ENCODE measurements at regions not wholly inside any gene's neighbourhood (a gene's known extent, or its start where the extent isn't known, plus 50 kb on each side); places are given as distances from the start of the nearest gene placed in this dataset.
"Not testable (repeated sequence)": the region's sequence is repeated elsewhere in the genome, so short reads cannot be mapped to it uniquely, and the experiment has no call there.

- Mint-ChIP-seq H3K4me1 (ENCODE audit: low read depth) (no peaks in the 10 kb centered on the region), H3K27me3 (ENCODE audit: low read depth) (no peaks in the 10 kb centered on the region), H3K27ac (no peak overlapping the region), H3K4me3 (no peak overlapping the region), H3K9me3 (peaks cover 0 to 2% of the 10 kb centered on the region in 2 donors), H3K36me3 (ENCODE audit: insufficient read depth in 2 of 2) (no peaks in the 10 kb centered on the region)
- ATAC-seq (replicated peaks in 1 of 2): no peak
- DNase-seq: no peak
Measured at GRCh38 chr2:78749638-78750037, 275.9 kb upstream of the REG3G start.

GRCh38 chr2:78750219-78750618 is 275.3 kb upstream of the REG3G start:
- Mint-ChIP-seq H3K4me1 (ENCODE audit: low read depth) (no peaks in the 10 kb centered on the region), H3K36me3 (ENCODE audit: insufficient read depth in 2 of 2) (no peaks in the 10 kb centered on the region), H3K27ac (no peak overlapping the region), H3K9me3 (no peaks in the 10 kb centered on the region), H3K4me3 (no peak overlapping the region), H3K27me3 (ENCODE audit: low read depth) (no peaks in the 10 kb centered on the region)
- DNase-seq (no peak), ATAC-seq (replicated peaks in 1 of 2) (no peak)

- H3K4me1 Mint-ChIP-seq (ENCODE audit: low read depth): no peaks in the 10 kb centered on the region
- no peak for ATAC-seq (replicated peaks in 1 of 2)
- H3K36me3 Mint-ChIP-seq (ENCODE audit: insufficient read depth in 2 of 2): no peaks in the 10 kb centered on the region
- H3K4me3 Mint-ChIP-seq: no peak overlapping the region
- no peak overlapping the region for H3K27ac Mint-ChIP-seq
- DNase-seq: no peak
- H3K27me3 Mint-ChIP-seq (ENCODE audit: low read depth): no peaks in the 10 kb centered on the region
- peaks cover 4 to 8% of the 10 kb centered on the region in 2 donors for H3K9me3 Mint-ChIP-seq
Measured at GRCh38 chr2:78754930-78755329, 270.6 kb upstream of the REG3G start.

GRCh38 chr2:78757191-78757590 is 268.3 kb upstream of the REG3G start:
- H3K4me1 Mint-ChIP-seq (ENCODE audit: low read depth): no peaks in the 10 kb centered on the region
- no peak for DNase-seq
- peaks cover 11 to 12% of the 10 kb centered on the region in 2 donors for H3K36me3 Mint-ChIP-seq (ENCODE audit: insufficient read depth in 2 of 2)
- no peaks in the 10 kb centered on the region for H3K27me3 Mint-ChIP-seq (ENCODE audit: low read depth)
- ATAC-seq (replicated peaks in 1 of 2): no peak
- no peak overlapping the region for H3K4me3 Mint-ChIP-seq
- H3K27ac Mint-ChIP-seq: no peak overlapping the region
- peaks cover 25 to 27% of the 10 kb centered on the region in 2 donors for H3K9me3 Mint-ChIP-seq

- Mint-ChIP-seq H3K27me3 (ENCODE audit: low read depth) (no peaks in the 10 kb centered on the region), H3K9me3 (peaks cover 27 to 32% of the 10 kb centered on the region in 2 donors), H3K4me1 (ENCODE audit: low read depth) (no peaks in the 10 kb centered on the region), H3K4me3 (no peak overlapping the region), H3K36me3 (ENCODE audit: insufficient read depth in 2 of 2) (peaks cover 14 to 15% of the 10 kb centered on the region in 2 donors), H3K27ac (no peak overlapping the region)
- ATAC-seq (replicated peaks in 1 of 2) (no peak), DNase-seq (no peak)
Measured at GRCh38 chr2:78757640-78758039, 267.9 kb upstream of the REG3G start.

GRCh38 chr2:78758765-78759164 is 266.7 kb upstream of the REG3G start:
- not testable (repeated sequence) for DNase-seq; ATAC-seq (replicated peaks in 1 of 2); H3K4me3 Mint-ChIP-seq; H3K27me3 Mint-ChIP-seq (ENCODE audit: low read depth); H3K27ac Mint-ChIP-seq; H3K4me1 Mint-ChIP-seq (ENCODE audit: low read depth)
- peaks cover 16 to 23% of the 10 kb centered on the region in 2 donors for H3K36me3 Mint-ChIP-seq (ENCODE audit: insufficient read depth in 2 of 2)
- peaks cover 31 to 34% of the 10 kb centered on the region in 2 donors for H3K9me3 Mint-ChIP-seq

GRCh38 chr2:78766459-78766858 is 259.0 kb upstream of the REG3G start:
- peaks cover 9 to 19% of the 10 kb centered on the region in 2 donors for H3K36me3 Mint-ChIP-seq (ENCODE audit: insufficient read depth in 2 of 2)
- ATAC-seq (replicated peaks in 1 of 2): no peak
- H3K9me3 Mint-ChIP-seq: peaks cover 15 to 16% of the 10 kb centered on the region in 2 donors
- no peaks in the 10 kb centered on the region for H3K4me1 Mint-ChIP-seq (ENCODE audit: low read depth)
- H3K27me3 Mint-ChIP-seq (ENCODE audit: low read depth): no peaks in the 10 kb centered on the region
- no peak overlapping the region for H3K4me3 Mint-ChIP-seq
- DNase-seq: no peak
- no peak overlapping the region for H3K27ac Mint-ChIP-seq

- no peak for DNase-seq
- Mint-ChIP-seq H3K27ac (no peak overlapping the region), H3K27me3 (ENCODE audit: low read depth) (no peaks in the 10 kb centered on the region), H3K4me1 (ENCODE audit: low read depth) (no peaks in the 10 kb centered on the region), H3K9me3 (peaks cover 5 to 6% of the 10 kb centered on the region in 2 donors), H3K36me3 (ENCODE audit: insufficient read depth in 2 of 2) (peaks cover 0 to 6% of the 10 kb centered on the region in 2 donors), H3K4me3 (no peak overlapping the region)
- no peak for ATAC-seq (replicated peaks in 1 of 2)
Measured at GRCh38 chr2:78768016-78768415, 257.5 kb upstream of the REG3G start.

- no peaks in the 10 kb centered on the region for H3K36me3 Mint-ChIP-seq (ENCODE audit: insufficient read depth in 2 of 2)
- H3K27ac Mint-ChIP-seq: no peak overlapping the region
- DNase-seq (no peak), ATAC-seq (replicated peaks in 1 of 2) (no peak)
- H3K27me3 Mint-ChIP-seq (ENCODE audit: low read depth): no peaks in the 10 kb centered on the region
- no peak overlapping the region for H3K4me3 Mint-ChIP-seq
- peaks cover 6 to 15% of the 10 kb centered on the region in 2 donors for H3K9me3 Mint-ChIP-seq
- no peaks in the 10 kb centered on the region for H3K4me1 Mint-ChIP-seq (ENCODE audit: low read depth)
Measured at GRCh38 chr2:78775291-78775690, 250.2 kb upstream of the REG3G start.

- Mint-ChIP-seq H3K9me3 (peaks cover 8 to 19% of the 10 kb centered on the region in 2 donors), H3K27me3 (ENCODE audit: low read depth) (no peaks in the 10 kb centered on the region), H3K36me3 (ENCODE audit: insufficient read depth in 2 of 2) (no peaks in the 10 kb centered on the region), H3K4me3 (no peak overlapping the region), H3K27ac (no peak overlapping the region), H3K4me1 (ENCODE audit: low read depth) (no peaks in the 10 kb centered on the region)
- no peak for ATAC-seq (replicated peaks in 1 of 2)
- no peak for DNase-seq
Measured at GRCh38 chr2:78778756-78779510, 246.6 kb upstream of the REG3G start.

- Mint-ChIP-seq H3K9me3 (peaks cover 8 to 20% of the 10 kb centered on the region in 2 donors), H3K4me1 (ENCODE audit: low read depth) (no peaks in the 10 kb centered on the region), H3K27ac (no peak overlapping the region), H3K36me3 (ENCODE audit: insufficient read depth in 2 of 2) (no peaks in the 10 kb centered on the region), H3K4me3 (no peak overlapping the region), H3K27me3 (ENCODE audit: low read depth) (no peaks in the 10 kb centered on the region)
- no peak for ATAC-seq (replicated peaks in 1 of 2)
- no peak for DNase-seq
Measured at GRCh38 chr2:78779761-78780160, 245.7 kb upstream of the REG3G start.

- Mint-ChIP-seq H3K9me3 (peaks cover 8 to 17% of the 10 kb centered on the region in 2 donors), H3K27me3 (ENCODE audit: low read depth) (no peaks in the 10 kb centered on the region), H3K4me3 (no peak overlapping the region), H3K27ac (no peak overlapping the region), H3K36me3 (ENCODE audit: insufficient read depth in 2 of 2) (no peaks in the 10 kb centered on the region), H3K4me1 (ENCODE audit: low read depth) (no peaks in the 10 kb centered on the region)
- no peak for DNase-seq
- no peak for ATAC-seq (replicated peaks in 1 of 2)
Measured at GRCh38 chr2:78780256-78780655, 245.2 kb upstream of the REG3G start.

- H3K27ac Mint-ChIP-seq: no peak overlapping the region
- DNase-seq (no peak), ATAC-seq (replicated peaks in 1 of 2) (no peak)
- H3K27me3 Mint-ChIP-seq (ENCODE audit: low read depth): no peaks in the 10 kb centered on the region
- peaks cover 8 to 17% of the 10 kb centered on the region in 2 donors for H3K9me3 Mint-ChIP-seq
- H3K4me1 Mint-ChIP-seq (ENCODE audit: low read depth): no peaks in the 10 kb centered on the region
- H3K36me3 Mint-ChIP-seq (ENCODE audit: insufficient read depth in 2 of 2): no peaks in the 10 kb centered on the region
- H3K4me3 Mint-ChIP-seq: no peak overlapping the region
Measured at GRCh38 chr2:78780864-78781583, 244.5 kb upstream of the REG3G start.
